Vagina (tissue), 2 donors: ENCODE measurements at regions not wholly inside any gene's neighbourhood (a gene's known extent, or its start where the extent isn't known, plus 50 kb on each side); places are given as distances from the start of the nearest gene placed in this dataset.

ENCODE experiments used
- POLR2A ChIP-seq, 2 donors: fragments of 450-650 bp; IDR thresholded peaks; one replicate each; pipeline ENCODE4 v1.6.1; 2017; ENCODE audit warnings: antibody characterized with exemption in 2 of 2, mild to moderate bottlenecking in 2 of 2, moderate library complexity in 2 of 2
- TF ChIP-seq, protein P1 (sequence below), 3 experiments: fragments of 450-650 bp in 2 of 3; fragments of 200-600 bp in 1 of 3; sonication (generic) in 1 of 3; IDR thresholded peaks; one replicate each; pipeline ENCODE4 v1.5.1; 2017 to 2019; ENCODE audit warnings: antibody characterized with exemption in 3 of 3, mild to moderate bottlenecking in 2 of 3, moderate library complexity in 2 of 3

DNA sequence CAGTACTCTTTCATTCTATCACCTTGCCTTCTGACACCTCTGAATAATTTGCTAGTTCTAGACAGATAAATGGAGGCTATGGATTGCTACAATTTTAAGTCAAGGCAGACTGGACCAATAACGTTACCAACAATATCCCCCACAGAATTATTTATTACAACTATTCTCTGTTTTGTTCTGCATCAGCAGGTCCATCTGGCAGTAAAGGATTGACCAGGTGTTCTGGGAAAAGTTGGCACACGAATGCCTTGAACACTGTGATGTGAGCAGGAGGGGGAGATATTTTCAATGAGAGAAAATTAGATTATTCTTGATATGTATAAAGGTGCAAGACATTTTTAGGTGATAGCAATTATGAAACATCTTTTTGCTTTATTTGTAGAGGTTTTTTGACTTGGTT lies 718.8 kb upstream of the TMPRSS15 start:
- TF ChIP-seq, protein P1, sequence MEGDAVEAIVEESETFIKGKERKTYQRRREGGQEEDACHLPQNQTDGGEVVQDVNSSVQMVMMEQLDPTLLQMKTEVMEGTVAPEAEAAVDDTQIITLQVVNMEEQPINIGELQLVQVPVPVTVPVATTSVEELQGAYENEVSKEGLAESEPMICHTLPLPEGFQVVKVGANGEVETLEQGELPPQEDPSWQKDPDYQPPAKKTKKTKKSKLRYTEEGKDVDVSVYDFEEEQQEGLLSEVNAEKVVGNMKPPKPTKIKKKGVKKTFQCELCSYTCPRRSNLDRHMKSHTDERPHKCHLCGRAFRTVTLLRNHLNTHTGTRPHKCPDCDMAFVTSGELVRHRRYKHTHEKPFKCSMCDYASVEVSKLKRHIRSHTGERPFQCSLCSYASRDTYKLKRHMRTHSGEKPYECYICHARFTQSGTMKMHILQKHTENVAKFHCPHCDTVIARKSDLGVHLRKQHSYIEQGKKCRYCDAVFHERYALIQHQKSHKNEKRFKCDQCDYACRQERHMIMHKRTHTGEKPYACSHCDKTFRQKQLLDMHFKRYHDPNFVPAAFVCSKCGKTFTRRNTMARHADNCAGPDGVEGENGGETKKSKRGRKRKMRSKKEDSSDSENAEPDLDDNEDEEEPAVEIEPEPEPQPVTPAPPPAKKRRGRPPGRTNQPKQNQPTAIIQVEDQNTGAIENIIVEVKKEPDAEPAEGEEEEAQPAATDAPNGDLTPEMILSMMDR (IDR thresholded peaks at IDR 0.05): no peak
- no peak for TF ChIP-seq POLR2A (IDR thresholded peaks at IDR 0.05)
